WI38 (cell line): ENCODE measurements at regions not wholly inside any gene's neighbourhood (a gene's known extent, or its start where the extent isn't known, plus 50 kb on each side); places are given as distances from the start of the nearest gene placed in this dataset.

ENCODE experiments used
- H3K4me3 ChIP-seq: 2 replicates; pipeline ENCODE4 v1.5.1; 2011; ENCODE audit warnings: low read depth, mild to moderate bottlenecking, control low read depth, low read length
- TF ChIP-seq, protein P1 (sequence below): IDR thresholded peaks from 2 replicates; pipeline ENCODE4 v1.5.1; 2012; ENCODE audit warnings: low read depth, mild to moderate bottlenecking, control low read depth, low read length

DNA sequence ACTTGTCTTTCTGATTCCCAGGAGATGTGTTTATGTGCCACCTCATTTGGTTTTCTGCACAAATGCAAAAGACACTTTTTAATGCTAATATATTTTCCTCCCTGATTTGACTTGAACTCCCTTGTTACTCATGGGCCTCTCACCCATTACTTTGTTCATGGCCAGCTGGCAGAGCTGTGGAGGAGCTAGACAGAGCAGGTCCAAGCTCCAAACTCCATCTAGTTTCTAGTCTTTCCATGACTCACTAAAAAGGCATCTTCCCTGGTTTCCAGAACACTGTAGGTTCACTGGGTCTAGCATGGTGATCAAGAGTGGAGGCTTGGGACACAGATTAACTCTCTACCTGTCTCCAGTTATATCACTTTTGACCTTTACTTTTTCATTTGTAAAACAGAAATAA lies 161.0 kb upstream of the SLC28A3 start:
- TF ChIP-seq, protein P1, sequence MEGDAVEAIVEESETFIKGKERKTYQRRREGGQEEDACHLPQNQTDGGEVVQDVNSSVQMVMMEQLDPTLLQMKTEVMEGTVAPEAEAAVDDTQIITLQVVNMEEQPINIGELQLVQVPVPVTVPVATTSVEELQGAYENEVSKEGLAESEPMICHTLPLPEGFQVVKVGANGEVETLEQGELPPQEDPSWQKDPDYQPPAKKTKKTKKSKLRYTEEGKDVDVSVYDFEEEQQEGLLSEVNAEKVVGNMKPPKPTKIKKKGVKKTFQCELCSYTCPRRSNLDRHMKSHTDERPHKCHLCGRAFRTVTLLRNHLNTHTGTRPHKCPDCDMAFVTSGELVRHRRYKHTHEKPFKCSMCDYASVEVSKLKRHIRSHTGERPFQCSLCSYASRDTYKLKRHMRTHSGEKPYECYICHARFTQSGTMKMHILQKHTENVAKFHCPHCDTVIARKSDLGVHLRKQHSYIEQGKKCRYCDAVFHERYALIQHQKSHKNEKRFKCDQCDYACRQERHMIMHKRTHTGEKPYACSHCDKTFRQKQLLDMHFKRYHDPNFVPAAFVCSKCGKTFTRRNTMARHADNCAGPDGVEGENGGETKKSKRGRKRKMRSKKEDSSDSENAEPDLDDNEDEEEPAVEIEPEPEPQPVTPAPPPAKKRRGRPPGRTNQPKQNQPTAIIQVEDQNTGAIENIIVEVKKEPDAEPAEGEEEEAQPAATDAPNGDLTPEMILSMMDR, result no peak
- no peak overlapping the region for H3K4me3 ChIP-seq

DNA sequence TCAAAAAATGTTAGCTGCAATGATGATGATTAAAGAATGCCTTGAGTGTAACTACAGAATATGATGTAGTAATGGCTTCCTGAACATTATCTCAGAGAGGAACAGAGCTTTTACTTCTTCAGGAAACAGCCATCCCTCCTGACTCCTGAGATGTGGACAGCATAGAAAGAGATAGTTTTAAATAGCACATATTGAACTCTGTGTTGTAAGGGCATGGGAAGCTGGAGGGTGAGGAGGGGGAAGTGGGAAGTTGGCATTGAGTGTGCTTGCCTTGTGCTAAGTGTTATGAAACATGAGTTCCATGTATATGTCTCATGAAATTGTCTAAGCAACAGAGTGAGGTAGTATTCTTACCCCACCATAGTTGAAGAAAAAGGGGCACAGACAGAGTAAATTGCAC lies 161.5 kb upstream of the SLC28A3 start:
- H3K4me3 ChIP-seq, result no peak overlapping the region
- TF ChIP-seq, protein P1, result no peak

DNA sequence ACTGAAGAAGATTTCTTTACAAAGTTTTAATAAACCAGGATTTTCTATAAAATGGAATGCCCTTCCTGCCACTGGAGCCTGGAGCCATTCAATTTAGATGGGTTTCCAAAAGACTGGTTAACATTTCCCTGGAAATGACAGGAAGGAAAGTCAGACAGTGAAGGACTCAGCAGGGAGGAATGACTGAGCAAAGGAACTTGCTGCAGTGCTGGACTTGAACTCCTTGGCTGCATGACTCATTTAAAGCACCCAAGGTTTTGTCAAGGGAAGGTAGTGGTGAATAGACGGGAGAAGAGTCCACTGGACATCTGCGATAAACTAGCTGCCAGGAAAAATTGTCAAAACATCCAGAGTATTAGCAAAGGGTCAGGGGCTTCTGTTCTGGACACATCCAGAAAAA lies 163.8 kb upstream of the SLC28A3 start:
- H3K4me3 ChIP-seq, result no peak overlapping the region
- TF ChIP-seq, protein P1, result no peak

DNA sequence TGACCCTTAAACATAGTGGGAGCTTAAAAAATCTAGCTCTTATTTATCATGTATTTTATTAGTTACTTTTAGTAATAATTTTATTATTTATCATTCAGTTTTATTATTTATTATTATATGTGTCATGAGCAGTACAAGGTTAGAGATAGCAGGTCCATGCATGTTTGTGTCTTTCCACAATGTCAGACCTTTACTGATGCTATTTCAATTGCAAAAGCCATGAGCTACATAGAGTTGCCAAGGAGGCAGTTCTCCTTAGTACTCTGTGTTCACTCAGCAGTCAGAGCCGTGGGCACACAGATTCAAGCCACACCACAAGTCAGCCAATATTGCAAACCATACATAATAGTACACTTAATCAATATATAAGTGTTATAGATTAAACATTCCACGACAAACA lies 157.9 kb upstream of the NTRK2 start:
- TF ChIP-seq, protein P1, result no peak

DNA sequence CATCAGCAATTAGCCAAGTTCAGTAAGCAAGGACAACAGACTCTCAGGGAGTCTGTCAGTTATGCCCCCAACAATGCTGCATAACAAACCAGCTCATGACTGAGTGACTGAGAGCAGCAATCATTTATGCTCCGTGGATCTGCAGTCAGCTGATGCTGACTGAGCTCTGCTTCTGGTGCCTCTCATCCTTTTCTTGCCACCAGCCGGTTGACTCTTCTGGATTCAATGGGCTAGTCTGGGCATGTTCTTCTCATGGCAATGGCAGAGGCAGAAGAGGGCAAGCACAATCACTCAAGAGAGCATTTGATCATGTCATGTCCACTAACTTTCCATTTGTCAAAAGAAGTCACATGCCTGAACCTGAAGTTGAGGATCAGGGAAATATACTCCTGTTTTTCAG lies 157.0 kb upstream of the NTRK2 start:
- H3K4me3 ChIP-seq, result no peak overlapping the region
- TF ChIP-seq, protein P1, result no peak

More for the DNA sequence above, 157.9 kb upstream of the NTRK2 start:
- no peak overlapping the region for H3K4me3 ChIP-seq

DNA sequence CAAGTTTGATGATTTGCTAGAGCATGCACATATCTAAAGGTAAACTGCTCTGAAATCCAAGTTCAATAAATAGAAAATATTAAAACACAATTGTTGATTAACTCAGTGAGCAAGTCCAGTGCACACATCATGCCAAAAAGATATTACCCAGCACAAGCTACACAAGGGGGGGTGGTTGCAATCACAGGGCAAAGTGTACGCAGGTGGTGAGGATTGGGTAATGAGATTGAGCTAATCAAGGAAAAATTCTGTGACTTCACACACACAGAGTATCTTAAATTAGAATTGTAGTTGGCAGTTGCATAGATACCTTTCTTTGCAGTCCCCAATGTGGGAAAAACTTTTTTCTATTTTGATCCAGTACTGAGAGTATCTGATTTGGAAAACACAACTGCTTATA lies 156.1 kb upstream of the NTRK2 start:
- TF ChIP-seq, protein P1, result no peak

DNA sequence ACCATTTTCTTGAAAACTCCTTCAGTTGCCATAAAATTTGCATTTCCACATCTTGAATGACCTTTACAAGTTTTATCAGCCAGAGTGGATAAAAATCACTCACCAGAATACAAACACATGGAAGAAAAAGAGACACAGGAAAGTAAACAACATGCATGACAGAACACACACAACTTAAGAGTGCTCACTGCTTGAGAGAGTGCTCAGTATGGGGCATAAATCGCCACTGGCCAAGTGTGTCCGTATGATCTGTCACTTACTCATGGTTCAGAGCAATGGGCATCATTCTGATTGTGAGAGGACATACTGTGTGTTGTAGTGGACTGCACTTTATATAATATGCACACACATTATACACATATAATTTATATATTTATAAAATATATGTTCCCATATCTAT lies 155.6 kb upstream of the NTRK2 start:
- TF ChIP-seq, protein P1, result no peak
- no peak overlapping the region for H3K4me3 ChIP-seq

More for the DNA sequence above, 156.1 kb upstream of the NTRK2 start:
- no peak overlapping the region for H3K4me3 ChIP-seq
